ENCODE measurements at regions not wholly inside any gene's neighbourhood (a gene's known extent, or its start where the extent isn't known, plus 50 kb on each side); places are given as distances from the start of the nearest gene placed in this dataset.

DNA sequence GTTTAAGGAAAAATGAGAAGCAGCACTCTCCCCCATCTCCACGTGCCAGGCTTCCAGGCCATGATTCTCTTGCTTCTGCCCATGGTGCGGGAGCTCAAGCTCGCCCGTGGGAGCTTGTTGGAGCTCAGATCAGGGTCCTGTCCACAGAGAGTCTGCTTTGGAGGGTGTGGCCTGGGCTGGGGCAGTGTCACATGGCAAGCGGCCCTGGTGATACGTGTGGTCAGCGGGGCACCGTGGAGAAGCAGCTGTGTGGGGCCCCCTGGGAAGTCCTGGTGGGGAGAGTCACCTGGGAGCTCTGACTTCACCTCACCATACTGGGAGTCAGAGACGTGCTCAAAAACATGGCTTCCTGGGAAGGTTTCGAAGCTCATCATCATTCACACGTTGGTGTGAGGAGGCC is 275.3 kb downstream of the GADD45G start:
- WGBS, 2 experiments: 94% methylated on average over 11 of the region's 11 CpGs
- Histone ChIP-seq H3K36me3 (ENCODE audit: control insufficient read depth, insufficient read depth, low read length) (no peaks in the 10 kb centered on the region), H3K27me3 (ENCODE audit: control insufficient read depth, insufficient read depth, low read length, poor library complexity, severe bottlenecking) (no peaks in the 10 kb centered on the region), H3K4me1 (ENCODE audit: control insufficient read depth, insufficient read depth, low read length) (peaks cover 5% of the 10 kb centered on the region), H3K4me3 (ENCODE audit: insufficient read depth, low read depth, low read length) (no peak overlapping the region), H3K9me3 (ENCODE audit: control insufficient read depth, low read length) (no peaks in the 10 kb centered on the region), H3K27ac (ENCODE audit: insufficient read depth, low read depth, low read length, poor library complexity, severe bottlenecking) (no peak overlapping the region)

DNA sequence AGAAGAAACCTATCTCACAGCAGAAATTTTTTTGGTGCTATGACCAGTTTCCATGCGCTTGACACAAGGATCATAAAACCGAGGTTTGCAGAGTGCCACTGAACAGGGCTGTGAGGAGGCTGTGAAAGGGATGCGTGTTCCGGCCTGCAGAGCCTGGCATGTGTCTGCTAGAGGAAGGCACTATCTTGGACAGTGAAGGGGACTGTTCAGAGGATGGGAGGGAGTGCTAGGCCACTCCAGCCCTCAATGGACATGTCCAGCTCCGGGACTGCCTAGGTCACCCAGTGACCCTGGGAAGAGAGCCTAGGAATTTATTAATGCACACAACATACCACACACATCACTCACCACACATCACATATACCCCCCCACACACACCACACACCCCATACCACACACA is 275.9 kb downstream of the GADD45G start:
- H3K9me3 ChIP-seq (ENCODE audit: control insufficient read depth, low read length): no peaks in the 10 kb centered on the region
- H3K4me1 ChIP-seq (ENCODE audit: control insufficient read depth, insufficient read depth, low read length): no peaks in the 10 kb centered on the region
- no peak overlapping the region for H3K4me3 ChIP-seq (ENCODE audit: insufficient read depth, low read depth, low read length)
- H3K27ac ChIP-seq (ENCODE audit: insufficient read depth, low read depth, low read length, poor library complexity, severe bottlenecking): no peak overlapping the region
- H3K27me3 ChIP-seq (ENCODE audit: control insufficient read depth, insufficient read depth, low read length, poor library complexity, severe bottlenecking): no peaks in the 10 kb centered on the region
- no peaks in the 10 kb centered on the region for H3K36me3 ChIP-seq (ENCODE audit: control insufficient read depth, insufficient read depth, low read length)
- WGBS, 2 experiments: 96 to 98% methylated on average over 5 of the region's 5 CpGs

DNA sequence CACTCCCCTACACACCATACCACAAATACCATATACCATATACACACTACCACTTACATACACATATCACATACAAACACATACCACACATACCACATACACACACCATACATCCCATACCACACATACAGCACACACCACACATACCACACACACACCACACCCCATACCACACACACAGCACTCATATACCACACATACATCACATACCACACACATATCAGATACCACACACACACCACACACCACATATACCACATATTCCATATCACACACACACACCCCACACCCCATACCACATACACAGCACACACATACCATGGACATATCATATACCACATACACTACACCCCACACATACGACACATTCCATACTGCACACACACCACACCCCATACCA is 276.6 kb downstream of the GADD45G start:
- H3K27me3 ChIP-seq (ENCODE audit: control insufficient read depth, insufficient read depth, low read length, poor library complexity, severe bottlenecking): no peaks in the 10 kb centered on the region
- no peak overlapping the region for H3K4me3 ChIP-seq (ENCODE audit: insufficient read depth, low read depth, low read length)
- H3K4me1 ChIP-seq (ENCODE audit: control insufficient read depth, insufficient read depth, low read length): no peaks in the 10 kb centered on the region
- no peak overlapping the region for H3K27ac ChIP-seq (ENCODE audit: insufficient read depth, low read depth, low read length, poor library complexity, severe bottlenecking)
- H3K36me3 ChIP-seq (ENCODE audit: control insufficient read depth, insufficient read depth, low read length): no peaks in the 10 kb centered on the region
- no peaks in the 10 kb centered on the region for H3K9me3 ChIP-seq (ENCODE audit: control insufficient read depth, low read length)
- WGBS, 2 experiments: 96% methylated on average over 1 of the region's 1 CpG

- H3K9me3 ChIP-seq (ENCODE audit: control insufficient read depth, low read length): no peaks in the 10 kb centered on the region
- H3K4me1 ChIP-seq (ENCODE audit: control insufficient read depth, insufficient read depth, low read length): no peaks in the 10 kb centered on the region
- H3K27me3 ChIP-seq (ENCODE audit: control insufficient read depth, insufficient read depth, low read length, poor library complexity, severe bottlenecking): no peaks in the 10 kb centered on the region
- H3K36me3 ChIP-seq (ENCODE audit: control insufficient read depth, insufficient read depth, low read length): no peaks in the 10 kb centered on the region
- WGBS, 2 experiments: 85 to 89% methylated on average over 7 of the region's 7 CpGs
- H3K4me3 ChIP-seq (ENCODE audit: insufficient read depth, low read depth, low read length): no peak overlapping the region
- no peak overlapping the region for H3K27ac ChIP-seq (ENCODE audit: insufficient read depth, low read depth, low read length, poor library complexity, severe bottlenecking)
Observed at GRCh38 chr9:89882930-89883361, 278.1 kb downstream of the GADD45G start.

GRCh38 chr9:89883401-89884341 is 278.9 kb downstream of the GADD45G start:
- H3K36me3 ChIP-seq (ENCODE audit: control insufficient read depth, insufficient read depth, low read length): no peaks in the 10 kb centered on the region
- H3K9me3 ChIP-seq (ENCODE audit: control insufficient read depth, low read length): no peaks in the 10 kb centered on the region
- no peaks in the 10 kb centered on the region for H3K4me1 ChIP-seq (ENCODE audit: control insufficient read depth, insufficient read depth, low read length)
- H3K4me3 ChIP-seq (ENCODE audit: insufficient read depth, low read depth, low read length): no peak overlapping the region
- no peaks in the 10 kb centered on the region for H3K27me3 ChIP-seq (ENCODE audit: control insufficient read depth, insufficient read depth, low read length, poor library complexity, severe bottlenecking)
- WGBS, 2 experiments: 88 to 89% methylated on average over 12 of the region's 12 CpGs
- H3K27ac ChIP-seq (ENCODE audit: insufficient read depth, low read depth, low read length, poor library complexity, severe bottlenecking): no peak overlapping the region

DNA sequence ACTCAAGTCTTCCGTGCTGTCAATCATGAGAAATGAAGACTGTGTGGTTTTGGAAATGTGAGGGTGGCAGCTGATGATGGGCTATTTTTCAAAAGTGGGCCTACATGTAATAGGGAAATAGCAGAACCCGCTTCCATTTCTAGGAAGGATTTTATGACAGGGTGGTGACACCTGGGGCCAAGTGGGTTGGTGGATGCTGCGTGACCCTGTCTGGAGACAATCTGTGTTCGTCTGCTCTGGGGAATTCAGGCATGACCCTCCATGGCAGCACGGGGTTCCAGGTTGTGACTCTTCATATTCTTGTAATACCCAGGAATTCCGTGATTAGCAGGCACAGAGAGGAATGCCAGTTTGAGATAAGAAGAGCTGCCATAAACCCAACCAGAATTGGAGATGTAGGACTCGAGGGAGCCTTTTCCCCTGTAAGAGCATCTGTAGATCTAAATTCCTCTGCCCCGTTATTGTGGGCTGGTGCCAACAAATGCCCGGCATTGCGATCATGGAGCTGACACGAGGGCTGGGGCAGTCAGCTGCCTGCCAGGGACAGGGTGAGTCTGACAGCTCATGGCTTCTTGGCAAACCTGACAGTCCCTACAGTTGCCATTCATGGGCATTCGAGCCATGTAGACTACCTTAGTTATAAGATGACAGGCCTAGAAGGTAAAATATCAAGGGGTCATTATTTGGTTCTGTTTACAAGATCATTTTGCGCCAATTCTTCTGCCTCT is 279.7 kb downstream of the GADD45G start:
- WGBS, 2 experiments: 96 to 97% methylated on average over 13 of the region's 13 CpGs

GRCh38 chr9:89885156-89885555 is 280.3 kb downstream of the GADD45G start:
- Histone ChIP-seq H3K27me3 (ENCODE audit: control insufficient read depth, insufficient read depth, low read length, poor library complexity, severe bottlenecking) (no peaks in the 10 kb centered on the region), H3K27ac (ENCODE audit: insufficient read depth, low read depth, low read length, poor library complexity, severe bottlenecking) (no peak overlapping the region), H3K36me3 (ENCODE audit: control insufficient read depth, insufficient read depth, low read length) (no peaks in the 10 kb centered on the region), H3K4me1 (ENCODE audit: control insufficient read depth, insufficient read depth, low read length) (no peaks in the 10 kb centered on the region), H3K4me3 (ENCODE audit: insufficient read depth, low read depth, low read length) (no peak overlapping the region), H3K9me3 (ENCODE audit: control insufficient read depth, low read length) (no peaks in the 10 kb centered on the region)
- WGBS, 2 experiments: 92 to 95% methylated on average over 4 of the region's 4 CpGs

More for the DNA sequence above, 279.7 kb downstream of the GADD45G start:
- no peaks in the 10 kb centered on the region for H3K9me3 ChIP-seq (ENCODE audit: control insufficient read depth, low read length)
- no peaks in the 10 kb centered on the region for H3K27me3 ChIP-seq (ENCODE audit: control insufficient read depth, insufficient read depth, low read length, poor library complexity, severe bottlenecking)
- H3K4me1 ChIP-seq (ENCODE audit: control insufficient read depth, insufficient read depth, low read length): no peaks in the 10 kb centered on the region
- no peaks in the 10 kb centered on the region for H3K36me3 ChIP-seq (ENCODE audit: control insufficient read depth, insufficient read depth, low read length)
- no peak overlapping the region for H3K4me3 ChIP-seq (ENCODE audit: insufficient read depth, low read depth, low read length)
- no peak overlapping the region for H3K27ac ChIP-seq (ENCODE audit: insufficient read depth, low read depth, low read length, poor library complexity, severe bottlenecking)

GRCh38 chr9:89886281-89886700 is 281.5 kb downstream of the GADD45G start:
- WGBS, 2 experiments: 81 to 87% methylated on average over 4 to 5 of the region's 5 CpGs
- H3K27ac ChIP-seq (ENCODE audit: insufficient read depth, low read depth, low read length, poor library complexity, severe bottlenecking): no peak overlapping the region
- H3K4me3 ChIP-seq (ENCODE audit: insufficient read depth, low read depth, low read length): no peak overlapping the region
- H3K9me3 ChIP-seq (ENCODE audit: control insufficient read depth, low read length): no peaks in the 10 kb centered on the region
- no peaks in the 10 kb centered on the region for H3K27me3 ChIP-seq (ENCODE audit: control insufficient read depth, insufficient read depth, low read length, poor library complexity, severe bottlenecking)
- H3K4me1 ChIP-seq (ENCODE audit: control insufficient read depth, insufficient read depth, low read length): no peaks in the 10 kb centered on the region
- no peaks in the 10 kb centered on the region for H3K36me3 ChIP-seq (ENCODE audit: control insufficient read depth, insufficient read depth, low read length)

- Histone ChIP-seq H3K9me3 (ENCODE audit: control insufficient read depth, low read length) (no peaks in the 10 kb centered on the region), H3K27ac (ENCODE audit: insufficient read depth, low read depth, low read length, poor library complexity, severe bottlenecking) (no peak overlapping the region), H3K4me1 (ENCODE audit: control insufficient read depth, insufficient read depth, low read length) (no peaks in the 10 kb centered on the region), H3K4me3 (ENCODE audit: insufficient read depth, low read depth, low read length) (no peak overlapping the region), H3K27me3 (ENCODE audit: control insufficient read depth, insufficient read depth, low read length, poor library complexity, severe bottlenecking) (no peaks in the 10 kb centered on the region), H3K36me3 (ENCODE audit: control insufficient read depth, insufficient read depth, low read length) (no peaks in the 10 kb centered on the region)
- 93 to 94% methylated on average over 4 of the region's 4 CpGs for WGBS, 2 experiments
Observed at GRCh38 chr9:89887286-89887685, 282.5 kb downstream of the GADD45G start.

DNA sequence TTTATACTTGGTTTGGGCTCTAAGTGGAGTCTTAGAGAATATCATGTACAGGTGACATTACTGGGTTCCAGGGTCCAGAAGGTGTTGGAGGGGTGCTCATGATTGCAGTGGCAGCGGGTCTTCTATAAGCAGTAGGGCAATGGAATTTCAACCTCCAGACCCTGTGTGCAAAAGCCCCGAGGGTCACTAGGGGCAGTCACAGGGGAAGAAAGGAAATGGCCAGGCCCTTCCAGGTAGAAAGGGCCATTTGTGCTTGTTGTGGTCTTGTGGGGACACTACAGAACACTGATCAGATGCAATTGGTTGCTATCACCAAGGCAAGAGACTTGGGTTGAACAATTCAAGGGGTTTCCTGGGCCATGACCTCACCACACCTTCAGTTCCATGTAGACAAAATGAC is 283.4 kb downstream of the GADD45G start:
- no peaks in the 10 kb centered on the region for H3K27me3 ChIP-seq (ENCODE audit: control insufficient read depth, insufficient read depth, low read length, poor library complexity, severe bottlenecking)
- no peaks in the 10 kb centered on the region for H3K4me1 ChIP-seq (ENCODE audit: control insufficient read depth, insufficient read depth, low read length)
- no peaks in the 10 kb centered on the region for H3K9me3 ChIP-seq (ENCODE audit: control insufficient read depth, low read length)
- 87 to 94% methylated on average over 2 of the region's 2 CpGs for WGBS, 2 experiments
- no peaks in the 10 kb centered on the region for H3K36me3 ChIP-seq (ENCODE audit: control insufficient read depth, insufficient read depth, low read length)
- H3K27ac ChIP-seq (ENCODE audit: insufficient read depth, low read depth, low read length, poor library complexity, severe bottlenecking): no peak overlapping the region
- no peak overlapping the region for H3K4me3 ChIP-seq (ENCODE audit: insufficient read depth, low read depth, low read length)
